ENCODE measurements at regions not wholly inside any gene's neighbourhood (a gene's known extent, or its start where the extent isn't known, plus 50 kb on each side); places are given as distances from the start of the nearest gene placed in this dataset.

GRCh38 chr4:186348433-186348832 is 82.4 kb downstream of the F11 start:
- Histone ChIP-seq H3K36me3 (replicated peaks in 1 of 2; ENCODE audit: insufficient read depth in 1 of 2, low read depth in 2 of 2) (no peaks in the 10 kb centered on the region), H3K4me3 (no peak overlapping the region), H3K4me1 (peaks cover 33% of the 10 kb centered on the region), H3K27ac (peak overlapping the region; percentile 62 to 88 (median 78)), H3K27me3 (no peaks in the 10 kb centered on the region), H3K9me3 (no peaks in the 10 kb centered on the region)
- ATAC-seq (peak; percentile 85), DNase-seq (peak; percentile 80 to 94 (median 88))
- intact Hi-C loops (cut with DNase I): no loop called here
- 17 to 25% methylated on average over 10 of the region's 10 CpGs for WGBS, 2 donors
- TF ChIP-seq CTCF (IDR thresholded peaks at IDR 0.05) (no peak), POLR2A (IDR thresholded peaks at IDR 0.05) (peak in 2 of 3 donors; percentile 50 to 51)

DNA sequence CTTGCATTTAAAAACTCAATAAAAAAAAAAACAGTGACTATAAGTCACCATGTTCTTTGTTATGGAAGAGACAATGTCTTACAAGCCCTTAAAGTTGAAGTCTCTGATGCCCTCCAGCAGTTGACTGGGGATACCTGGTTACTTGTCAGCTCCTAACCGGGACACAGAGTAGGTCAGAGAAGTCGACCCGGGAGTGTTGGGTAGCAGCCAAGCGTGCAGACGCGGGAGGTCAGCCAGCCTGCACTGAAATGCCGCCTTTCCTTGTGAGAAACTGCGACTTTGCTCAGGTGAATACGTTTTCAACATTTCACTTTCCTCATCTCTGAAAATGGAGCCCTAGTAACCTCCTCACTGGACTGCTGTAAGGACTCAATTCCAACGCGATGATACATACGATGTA is 81.8 kb downstream of the F11 start:
- Histone ChIP-seq H3K9me3 (no peaks in the 10 kb centered on the region), H3K27me3 (no peaks in the 10 kb centered on the region), H3K27ac (peak overlapping the region; percentile 62 to 88 (median 78)), H3K4me1 (peaks cover 33% of the 10 kb centered on the region), H3K4me3 (no peak overlapping the region), H3K36me3 (replicated peaks in 1 of 2; ENCODE audit: insufficient read depth in 1 of 2, low read depth in 2 of 2) (no peaks in the 10 kb centered on the region)
- 8 to 18% methylated on average over 12 of the region's 12 CpGs for WGBS, 2 donors
- no peak for TF ChIP-seq POLR2A (IDR thresholded peaks at IDR 0.05)
- ATAC-seq (peak; percentile 37), DNase-seq (peak; percentile 58 to 82 (median 62))
- intact Hi-C loops (cut with DNase I): no loop called here

- Histone ChIP-seq H3K36me3 (replicated peaks in 1 of 2; ENCODE audit: insufficient read depth in 1 of 2, low read depth in 2 of 2) (no peaks in the 10 kb centered on the region), H3K27me3 (no peaks in the 10 kb centered on the region), H3K4me3 (no peak overlapping the region), H3K9me3 (no peaks in the 10 kb centered on the region), H3K27ac (no peak overlapping the region), H3K4me1 (peaks cover 20% of the 10 kb centered on the region)
- DNase-seq (no peak), ATAC-seq (no peak)
- TF ChIP-seq POLR2A (IDR thresholded peaks at IDR 0.05): no peak
- TF ChIP-seq CTCF (IDR thresholded peaks at IDR 0.05): no peak
- 63 to 66% methylated on average over 3 of the region's 3 CpGs for WGBS, 2 donors
- intact Hi-C loops (cut with DNase I): no loop called here
Observed at GRCh38 chr4:186345184-186345583, 79.2 kb downstream of the F11 start.

DNA sequence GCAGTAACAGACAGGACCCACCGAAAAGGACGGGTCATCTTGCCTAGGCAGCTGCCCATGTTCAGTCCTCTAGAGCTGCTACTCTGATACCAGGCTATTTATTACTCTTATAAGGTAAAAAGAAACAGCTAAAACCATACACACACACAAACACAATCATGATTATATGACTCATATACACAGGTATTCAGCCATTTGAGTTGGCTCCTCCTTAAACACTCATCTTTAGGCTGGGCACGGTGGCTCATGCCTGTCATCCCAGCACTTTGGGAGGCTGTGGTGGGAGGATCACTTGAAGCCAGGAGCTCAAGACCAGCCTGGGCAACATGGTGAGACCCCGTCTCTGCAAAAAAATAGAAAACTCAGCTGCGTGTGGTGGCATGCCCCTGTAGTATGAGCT is 76.6 kb downstream of the F11 start:
- no peak for DNase-seq
- H3K27me3 ChIP-seq: no peaks in the 10 kb centered on the region
- H3K36me3 ChIP-seq (replicated peaks in 1 of 2; ENCODE audit: insufficient read depth in 1 of 2, low read depth in 2 of 2): no peaks in the 10 kb centered on the region
- ATAC-seq: peak; percentile 27
- intact Hi-C loops (cut with DNase I): no loop called here
- TF ChIP-seq CTCF (IDR thresholded peaks at IDR 0.05) (no peak), POLR2A (IDR thresholded peaks at IDR 0.05) (no peak)
- H3K9me3 ChIP-seq: no peaks in the 10 kb centered on the region
- H3K27ac ChIP-seq: no peak overlapping the region
- no peak overlapping the region for H3K4me3 ChIP-seq
- WGBS, 2 donors: 78 to 85% methylated on average over 5 of the region's 5 CpGs
- H3K4me1 ChIP-seq: peaks cover 6% of the 10 kb centered on the region

DNA sequence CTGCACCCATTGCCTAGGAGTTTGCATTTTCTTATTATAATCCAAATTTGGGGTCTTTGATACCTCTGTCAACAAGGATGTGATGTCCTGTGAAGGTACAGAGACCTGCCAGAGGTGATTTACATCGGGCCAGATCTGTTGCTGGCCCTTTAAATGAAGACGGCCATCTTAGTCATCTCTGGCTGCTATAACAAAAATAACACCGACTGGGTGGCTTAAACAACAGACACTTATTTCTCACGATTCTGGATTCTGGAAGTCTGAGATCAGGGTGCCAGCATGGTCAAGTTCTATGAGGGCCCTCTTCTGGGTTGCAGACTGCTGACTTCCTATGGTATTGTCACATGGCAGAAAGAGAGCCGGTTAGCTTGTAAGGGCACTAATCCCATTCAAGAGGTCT is 75.7 kb downstream of the F11 start:
- intact Hi-C loops (cut with DNase I): no loop called here
- Histone ChIP-seq H3K27me3 (no peaks in the 10 kb centered on the region), H3K4me1 (no peaks in the 10 kb centered on the region), H3K27ac (no peak overlapping the region), H3K4me3 (no peak overlapping the region), H3K36me3 (replicated peaks in 1 of 2; ENCODE audit: insufficient read depth in 1 of 2, low read depth in 2 of 2) (no peaks in the 10 kb centered on the region), H3K9me3 (no peaks in the 10 kb centered on the region)
- ATAC-seq (no peak), DNase-seq (no peak)
- 81 to 98% methylated on average over 4 to 5 of the region's 5 CpGs for WGBS, 2 donors
- TF ChIP-seq POLR2A (IDR thresholded peaks at IDR 0.05): no peak
- TF ChIP-seq CTCF (IDR thresholded peaks at IDR 0.05): no peak

Data from body of pancreas (tissue), 4 donors.